Peyer's patch (tissue), 4 donors: ENCODE measurements at regions not wholly inside any gene's neighbourhood (a gene's known extent, or its start where the extent isn't known, plus 50 kb on each side); places are given as distances from the start of the nearest gene placed in this dataset.

ENCODE experiments used
- CTCF ChIP-seq, 6 experiments: fragments of 450-650 bp in 4 of 6; fragments of 200-600 bp in 2 of 6; sonication (generic) in 1 of 6; IDR thresholded peaks; one replicate each; pipeline ENCODE4 v1.5.1; 2017 to 2019; ENCODE audit warnings: antibody characterized with exemption in 6 of 6, mild to moderate bottlenecking in 3 of 6, moderate library complexity in 1 of 6
- POLR2A ChIP-seq, 2 donors: fragments of 450-650 bp; IDR thresholded peaks; one replicate each; pipeline ENCODE4 v1.5.1; 2017; ENCODE audit warnings: antibody characterized with exemption in 2 of 2, mild to moderate bottlenecking in 2 of 2, moderate library complexity in 2 of 2

GRCh38 chrX:13372203-13372980 lies 52.5 kb upstream of the ATXN3L start:
- TF ChIP-seq CTCF (IDR thresholded peaks at IDR 0.05): no peak
- TF ChIP-seq POLR2A (IDR thresholded peaks at IDR 0.05): no peak
